HUDEP-2 (cell line): ENCODE measurements at regions not wholly inside any gene's neighbourhood (a gene's known extent, or its start where the extent isn't known, plus 50 kb on each side); places are given as distances from the start of the nearest gene placed in this dataset.

ENCODE experiments used
- DNase-seq, 76 experiments: peaks; one replicate each; lab custom pipeline; 2025; ENCODE audit not compliant: unreplicated experiment in 76 of 76; lab: John Stamatoyannopoulos, UW

DNA sequence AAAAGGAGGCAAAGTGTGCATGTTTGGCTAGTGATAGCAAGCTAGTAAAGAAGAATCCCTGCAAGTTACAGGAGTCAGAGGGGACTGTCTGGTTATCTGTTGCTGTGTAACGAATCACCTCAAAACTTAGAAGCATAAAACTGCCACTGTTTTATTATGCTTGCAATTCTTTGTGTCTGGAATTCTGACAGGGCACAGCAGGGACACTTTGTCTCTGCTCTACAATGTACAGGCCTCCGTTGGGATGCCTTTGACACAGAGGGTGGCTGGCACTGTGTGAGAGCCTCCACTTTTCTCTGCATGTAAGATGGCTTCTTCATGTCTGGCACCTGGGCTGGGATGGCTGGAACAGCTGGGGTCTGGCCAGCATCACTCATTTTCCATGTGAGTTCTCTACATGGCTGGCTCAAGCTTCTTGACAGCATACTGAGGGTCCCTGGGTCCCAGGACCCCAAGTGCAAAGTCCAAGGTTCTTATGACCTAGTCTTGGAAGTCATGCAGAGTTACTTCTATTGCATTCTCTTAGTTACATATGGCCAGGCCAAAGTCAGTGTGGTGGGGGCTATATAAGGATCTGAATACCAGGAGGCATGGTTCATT is 276.9 kb downstream of the RPS24 start:
- no peak for DNase-seq

GRCh38 chr10:78312197-78313047 is 278.8 kb downstream of the RPS24 start:
- no peak for DNase-seq

- DNase-seq = no peak
These were observed 279.4 kb downstream of the RPS24 start for GRCh38 chr10:78313048-78313381.

DNA sequence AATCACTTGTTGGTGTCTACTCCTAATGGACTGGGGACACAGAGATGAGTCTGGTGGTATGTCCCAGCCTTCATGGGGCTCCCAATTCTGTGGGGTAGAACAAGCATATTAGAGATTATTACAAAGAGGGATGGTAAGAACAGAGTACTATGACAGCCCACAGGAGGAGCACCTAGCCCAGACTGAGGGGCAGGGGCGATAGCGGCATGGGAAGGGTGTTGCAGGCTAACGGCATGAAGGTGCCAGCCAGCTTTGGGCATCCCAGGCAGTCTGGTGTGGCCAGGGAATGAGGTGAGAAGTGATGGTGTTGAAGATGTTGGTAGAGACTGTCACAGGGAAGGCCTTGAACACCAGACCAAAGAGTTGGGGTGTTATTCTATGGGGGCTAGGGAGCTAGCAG is 280.0 kb downstream of the RPS24 start:
- DNase-seq = no peak

DNA sequence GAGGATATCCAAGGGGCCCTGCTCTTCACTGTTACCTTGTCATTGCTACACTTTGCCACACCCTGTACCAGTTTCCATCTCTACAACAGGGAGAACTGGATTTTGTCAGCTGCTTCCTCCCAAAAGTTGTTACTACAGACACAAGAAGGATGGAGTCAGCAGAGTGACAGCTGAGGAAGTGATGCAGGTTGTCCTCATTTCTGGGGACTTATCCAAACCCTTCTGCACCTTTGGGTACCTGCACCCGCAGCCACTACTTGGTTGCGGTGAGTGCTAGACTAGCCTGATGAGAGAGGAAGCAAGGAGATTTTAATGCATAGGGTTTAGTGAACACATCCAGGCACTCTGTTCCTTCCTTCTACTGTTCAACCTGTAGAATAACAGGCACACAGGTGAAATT is 281.0 kb downstream of the RPS24 start:
- DNase-seq = no peak

DNA sequence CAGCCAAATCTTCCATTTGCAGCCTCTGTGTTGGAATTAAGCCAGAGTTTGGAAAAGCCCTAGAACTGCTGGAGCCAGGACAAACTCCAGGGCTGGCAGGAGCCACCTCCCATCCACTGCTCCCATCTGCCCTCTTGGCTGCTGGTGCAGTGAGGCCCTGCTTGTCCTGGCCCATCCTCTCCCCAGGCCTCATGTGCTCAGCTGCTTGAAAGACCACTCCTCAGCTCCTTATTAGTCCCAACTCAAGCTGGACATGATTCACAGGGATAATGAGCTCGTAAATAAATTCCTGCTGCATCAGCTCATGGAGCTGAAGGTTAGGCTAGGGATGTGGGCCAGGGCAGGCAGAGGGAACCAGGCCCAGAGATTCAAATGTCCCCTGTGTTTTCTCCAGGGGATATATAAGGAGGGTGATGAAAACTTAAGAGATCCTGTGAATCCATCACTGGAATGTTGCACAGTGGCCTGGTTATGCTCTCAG is 282.8 kb downstream of the RPS24 start:
- DNase-seq = no peak

DNA sequence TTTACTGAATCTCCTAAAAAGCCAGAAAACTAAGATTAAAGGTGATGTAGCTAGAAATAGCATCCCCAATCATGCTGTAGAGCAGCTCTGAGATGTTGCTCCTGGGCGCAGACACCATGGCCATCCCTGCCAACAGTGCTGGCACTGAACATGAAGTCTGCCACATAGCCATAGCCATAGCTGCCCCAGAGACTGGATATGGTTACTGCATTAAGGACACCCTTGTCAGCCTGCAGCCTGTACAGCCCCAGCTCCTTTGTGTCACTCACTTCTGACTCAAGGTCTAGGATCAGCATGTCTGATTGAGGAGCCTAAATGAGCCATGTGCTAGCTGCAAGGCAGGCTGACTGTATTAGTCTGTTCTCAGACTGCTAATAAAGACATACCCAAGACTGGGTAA is 284.6 kb downstream of the RPS24 start:
- no peak for DNase-seq

DNA sequence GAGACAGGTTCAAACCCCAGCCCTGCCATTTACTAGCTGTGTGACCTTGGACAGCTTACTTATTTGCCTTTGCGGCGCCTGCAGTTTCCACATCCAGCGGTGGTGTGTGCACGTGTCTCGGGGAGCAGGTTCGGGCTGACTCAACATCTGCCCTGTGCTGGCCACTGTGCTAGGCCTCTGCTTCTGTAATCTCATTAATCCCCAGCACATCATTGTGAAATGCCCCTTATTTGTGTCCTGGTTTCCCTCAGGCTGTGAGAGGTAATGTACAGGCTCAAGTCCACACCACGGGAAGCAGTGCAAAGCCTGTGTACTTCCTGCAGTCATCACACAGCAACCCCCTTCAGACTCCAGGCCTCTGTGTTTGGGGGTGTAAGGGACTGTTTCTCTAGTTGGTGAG is 285.7 kb downstream of the RPS24 start:
- DNase-seq = no peak

GRCh38 chr10:78319841-78320240 is 286.2 kb downstream of the RPS24 start:
- DNase-seq = no peak

DNA sequence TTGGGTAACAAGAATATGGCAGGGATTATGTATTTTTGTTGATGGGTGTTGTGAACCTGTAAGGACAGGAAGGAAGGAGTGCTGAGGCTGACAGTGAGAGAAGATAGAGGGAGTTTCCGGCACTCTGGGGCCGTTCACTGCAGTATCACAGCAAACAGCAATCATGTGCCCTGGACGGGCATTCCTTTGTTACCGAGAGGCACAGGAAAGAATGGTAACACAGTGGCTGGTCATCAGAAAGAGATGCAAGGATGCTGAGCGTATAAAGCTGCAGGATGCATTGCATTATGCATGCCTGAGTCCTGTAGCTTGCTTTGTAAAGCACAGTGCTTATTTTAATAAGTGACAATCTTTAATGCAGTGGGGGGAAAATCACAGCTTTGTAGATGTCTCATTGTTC is 286.8 kb downstream of the RPS24 start:
- no peak for DNase-seq

- DNase-seq = no peak
These were observed 287.3 kb downstream of the RPS24 start for GRCh38 chr10:78321000-78321399.

GRCh38 chr10:78321500-78321899 is 287.8 kb downstream of the RPS24 start:
- no peak for DNase-seq

GRCh38 chr10:78326372-78326771 is 292.7 kb downstream of the RPS24 start:
- no peak for DNase-seq

DNA sequence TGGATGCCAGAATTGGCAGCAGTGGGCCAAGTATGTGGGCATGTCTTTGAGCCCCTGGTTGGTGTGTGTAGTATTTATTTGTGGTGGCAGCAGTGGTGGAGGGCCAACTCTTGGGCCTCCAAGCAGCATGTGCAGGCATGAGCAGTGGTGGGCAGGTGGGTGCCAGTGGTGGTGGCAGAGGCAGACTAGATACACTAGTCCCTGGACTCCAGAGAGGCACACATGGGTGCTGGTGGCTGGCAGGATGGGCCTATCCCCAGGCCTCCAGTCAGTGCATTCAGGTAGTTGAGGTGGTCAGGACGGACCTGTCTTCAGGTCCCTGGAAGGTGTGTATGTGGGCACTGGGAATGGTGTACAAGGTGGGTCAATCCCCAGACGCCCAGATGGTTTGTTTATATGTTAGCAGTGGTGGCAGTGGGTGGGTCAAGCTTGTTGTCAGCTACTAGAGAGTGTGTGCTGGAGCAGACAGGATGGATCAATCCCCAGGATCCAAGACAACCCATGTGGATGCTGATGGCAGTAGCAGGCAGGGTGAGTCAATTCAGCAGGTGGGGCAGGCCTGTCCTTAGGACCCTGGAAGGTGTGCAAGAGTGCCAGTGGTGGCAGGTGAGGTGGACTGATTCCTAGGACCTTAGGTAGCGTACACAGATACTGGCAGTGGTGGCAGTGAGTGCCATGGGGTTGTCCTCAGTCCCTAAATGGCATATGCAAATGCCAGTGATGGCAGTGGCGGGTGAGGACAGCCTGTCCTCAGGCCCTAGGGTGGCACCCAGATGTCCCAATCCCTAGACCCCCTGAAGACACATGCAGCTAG is 294.3 kb downstream of the RPS24 start:
- no peak for DNase-seq

DNA sequence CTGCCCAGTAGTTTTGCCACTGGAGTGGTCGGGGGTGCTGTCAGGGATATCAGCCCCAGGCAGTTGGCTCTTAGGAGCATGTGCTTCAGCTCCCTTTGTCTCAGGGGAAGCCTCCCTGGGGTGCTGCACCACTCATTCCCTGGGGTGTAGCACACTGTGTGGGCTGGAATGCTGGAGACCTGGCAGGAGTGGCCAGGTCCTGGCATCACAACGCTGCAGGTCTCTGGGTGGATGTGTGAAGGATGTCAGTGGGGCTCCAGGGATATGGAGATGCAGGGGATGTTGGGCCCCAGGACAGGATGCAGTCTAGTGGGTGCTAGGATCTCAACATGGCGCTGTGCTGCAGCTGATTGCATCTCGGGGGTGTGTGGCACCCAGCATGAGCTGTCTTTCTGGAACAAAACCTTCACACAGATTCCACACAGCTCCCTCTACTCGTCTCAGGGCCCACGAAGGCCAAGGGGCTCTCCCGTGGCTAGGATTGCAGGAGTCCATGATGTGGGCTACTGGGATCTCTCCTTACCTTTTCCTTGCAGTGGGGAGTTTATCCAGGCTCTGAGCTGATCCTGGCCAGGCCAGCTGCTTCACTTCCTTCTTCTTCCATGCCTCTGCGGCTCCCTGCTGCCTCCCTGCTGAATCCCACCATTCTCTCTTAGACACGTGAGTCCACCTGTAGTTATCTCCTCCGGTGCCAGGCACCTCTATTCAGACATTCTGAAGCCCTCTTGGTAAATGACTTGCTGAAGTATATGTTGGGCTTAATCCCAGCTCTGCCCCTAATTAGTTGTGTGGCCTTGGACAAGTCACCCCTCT is 295.1 kb downstream of the RPS24 start:
- DNase-seq = no peak

GRCh38 chr10:78330884-78331283 is 297.2 kb downstream of the RPS24 start:
- no peak for DNase-seq

DNA sequence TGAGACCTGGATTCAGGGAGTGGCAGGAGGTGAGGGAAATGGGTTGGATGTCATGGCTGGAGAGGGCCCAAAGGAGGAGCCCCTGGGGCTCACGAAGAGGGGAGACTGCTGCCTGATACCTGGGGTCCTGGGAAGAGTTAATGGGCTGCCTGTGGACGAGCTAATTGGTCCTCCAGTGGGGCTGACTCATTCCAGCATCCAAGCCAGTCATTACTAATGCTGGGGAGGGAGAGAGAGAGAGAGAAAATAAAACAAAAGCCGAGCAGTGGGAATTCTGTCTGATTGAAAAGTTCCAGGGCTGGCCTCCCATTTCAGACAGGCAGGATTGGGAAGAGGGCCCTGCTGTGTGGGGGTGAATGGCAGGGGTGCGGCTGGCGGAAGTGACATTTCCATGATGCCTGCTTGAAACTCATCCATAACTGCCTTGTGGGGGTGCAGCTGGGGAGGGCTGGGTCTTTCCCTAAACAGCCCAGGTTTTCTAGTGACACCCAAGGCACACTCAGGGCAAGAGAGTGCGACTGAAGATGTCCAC is 297.8 kb downstream of the RPS24 start:
- no peak for DNase-seq

GRCh38 chr10:78332012-78332411 is 298.3 kb downstream of the RPS24 start:
- no peak for DNase-seq

DNA sequence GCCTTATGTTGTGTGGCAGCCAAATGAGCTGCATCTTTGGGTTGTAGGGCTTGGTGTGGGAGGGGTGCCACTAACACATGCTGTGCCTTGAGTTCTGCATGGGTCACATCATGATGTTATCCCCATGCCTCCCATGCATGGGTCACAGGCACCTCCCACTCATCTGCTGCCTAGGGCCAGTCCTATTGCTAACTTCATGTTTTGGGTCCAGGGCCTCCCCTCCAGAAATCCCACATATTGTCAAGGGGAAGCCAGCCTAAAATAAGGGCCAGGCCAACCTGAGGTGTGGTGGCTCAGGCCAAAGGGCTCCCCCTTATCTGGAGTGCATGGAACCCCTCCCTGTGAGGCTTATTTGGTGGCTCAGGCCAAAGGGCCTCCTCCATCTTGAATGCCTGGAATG is 299.0 kb downstream of the RPS24 start:
- DNase-seq = no peak

DNA sequence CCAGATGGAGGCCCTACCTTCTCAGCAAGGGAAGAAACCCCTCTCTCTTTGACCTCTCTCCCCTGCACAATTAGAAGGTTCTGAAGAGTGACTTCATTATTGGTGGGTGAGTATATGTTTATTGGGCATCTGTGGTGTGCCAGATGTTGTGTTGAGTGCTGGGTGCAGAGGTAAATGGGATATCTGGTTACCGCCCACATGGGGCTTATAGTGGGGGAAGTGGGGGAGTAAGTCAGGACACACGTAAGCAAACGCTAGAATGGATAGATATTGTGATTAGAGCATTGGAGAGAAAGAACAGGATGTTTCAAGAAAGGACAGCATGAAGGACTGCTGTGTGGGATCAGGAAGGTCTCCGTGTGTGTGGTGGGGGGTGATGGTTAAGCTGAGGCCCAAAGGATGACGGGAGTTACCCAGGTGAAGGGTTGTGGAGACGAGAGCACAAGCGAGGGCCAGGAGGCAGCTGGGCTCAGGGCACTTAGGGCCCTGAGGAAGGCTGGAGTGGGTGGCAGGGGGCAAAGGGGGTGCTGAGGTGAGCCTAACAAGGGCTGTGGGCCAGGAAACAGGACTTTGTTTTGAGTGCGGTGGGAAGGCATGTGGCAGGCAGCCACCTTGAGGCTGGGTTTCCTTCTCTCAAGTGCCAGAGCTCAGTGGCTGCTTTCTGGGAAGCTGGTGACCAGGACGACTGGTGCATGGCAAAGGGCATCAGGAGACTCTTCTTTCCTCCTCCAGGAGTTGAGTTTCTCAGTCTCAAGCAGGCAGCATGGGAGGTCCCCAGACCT is 299.9 kb downstream of the RPS24 start:
- no peak for DNase-seq
